Stimulated activated CD8-positive, alpha-beta memory T cell treated with anti-CD3 and anti-CD28 coated beads, Interleukin-7, amount 100 ng/mL, for 4 hours (primary cell): ENCODE measurements at regions not wholly inside any gene's neighbourhood (a gene's known extent, or its start where the extent isn't known, plus 50 kb on each side); places are given as distances from the start of the nearest gene placed in this dataset.

Source experiments
- DNase-seq, 2 donors: peaks; one replicate each; pipeline ENCODE4 v3.0.0-alpha.2; 2020; ENCODE audit warnings: low read depth in 2 of 2

- no peak for DNase-seq
Measured at GRCh38 chr11:129267716-129268115, 75.6 kb upstream of the ARHGAP32 start.

- no peak for DNase-seq
Measured at GRCh38 chr11:129266536-129266935, 74.4 kb upstream of the ARHGAP32 start.

GRCh38 chr11:129265125-129265788 is 73.1 kb upstream of the ARHGAP32 start:
- DNase-seq: no peak

GRCh38 chr11:129264114-129264513 is 72.0 kb upstream of the ARHGAP32 start:
- no peak for DNase-seq

- no peak for DNase-seq
Measured at GRCh38 chr11:129260750-129261149, 68.6 kb upstream of the ARHGAP32 start.

GRCh38 chr11:129259931-129260348 is 67.8 kb upstream of the ARHGAP32 start:
- DNase-seq: no peak

GRCh38 chr11:129258205-129258604 is 66.1 kb upstream of the ARHGAP32 start:
- no peak for DNase-seq

GRCh38 chr11:129257512-129257911 is 65.4 kb upstream of the ARHGAP32 start:
- DNase-seq: no peak

- DNase-seq: no peak
Measured at GRCh38 chr11:129252621-129253020, 60.5 kb upstream of the ARHGAP32 start.

- no peak for DNase-seq
Measured at GRCh38 chr11:129251067-129251466, 58.9 kb upstream of the ARHGAP32 start.

- no peak for DNase-seq
Measured at GRCh38 chr11:129249923-129250322, 57.8 kb upstream of the ARHGAP32 start.

GRCh38 chr11:129249351-129249750 is 57.2 kb upstream of the ARHGAP32 start:
- no peak for DNase-seq

GRCh38 chr11:129248618-129249017 is 56.5 kb upstream of the ARHGAP32 start:
- no peak for DNase-seq

GRCh38 chr11:129247135-129247534 is 55.0 kb upstream of the ARHGAP32 start:
- no peak for DNase-seq

GRCh38 chr11:129242855-129243254 is 50.7 kb upstream of the ARHGAP32 start:
- no peak for DNase-seq
